IPS DF 6.9 (cell line): ENCODE measurements at regions not wholly inside any gene's neighbourhood (a gene's known extent, or its start where the extent isn't known, plus 50 kb on each side); places are given as distances from the start of the nearest gene placed in this dataset.

Source experiments
- DNase-seq: peaks from one replicate; pipeline ENCODE4 v3.0.0-alpha.2; 2013; ENCODE audit warnings: low read depth, low spot score
- H3K27ac ChIP-seq: one replicate; pipeline ENCODE4 v1.5.1; 2013; ENCODE audit warnings: low read length, control low read depth
- H3K27me3 ChIP-seq: 2 replicates; pipeline ENCODE4 v1.6.1; 2013; ENCODE audit warnings: mild to moderate bottlenecking, low read length; ENCODE audit not compliant: control insufficient read depth, insufficient read depth
- H3K36me3 ChIP-seq: 2 replicates; pipeline ENCODE4 v1.6.1; 2013; ENCODE audit warnings: low read length; ENCODE audit not compliant: control insufficient read depth, insufficient read depth
- H3K4me1 ChIP-seq: 2 replicates; pipeline ENCODE4 v1.6.1; 2013; ENCODE audit warnings: low read length; ENCODE audit not compliant: control insufficient read depth, insufficient read depth
- H3K4me3 ChIP-seq: 2 replicates; pipeline ENCODE4 v1.5.1; 2013; ENCODE audit warnings: mild to moderate bottlenecking, low read length
- H3K9me3 ChIP-seq: 2 replicates; pipeline ENCODE4 v1.6.1; 2013; ENCODE audit warnings: low read length, inconsistent platforms; ENCODE audit not compliant: control insufficient read depth, insufficient read depth
- WGBS: extraction: QIAGEN DNeasy Blood & Tissue Kit; methylation state at CpG from one replicate; pipeline ENCODE4 v1.1.7; 2013; ENCODE audit warnings: mixed read lengths, missing lambda C conversion rate; ENCODE audit not compliant: insufficient read length, insufficient coverage; 5-methylcytosine and 5-hydroxymethylcytosine counted together

DNA sequence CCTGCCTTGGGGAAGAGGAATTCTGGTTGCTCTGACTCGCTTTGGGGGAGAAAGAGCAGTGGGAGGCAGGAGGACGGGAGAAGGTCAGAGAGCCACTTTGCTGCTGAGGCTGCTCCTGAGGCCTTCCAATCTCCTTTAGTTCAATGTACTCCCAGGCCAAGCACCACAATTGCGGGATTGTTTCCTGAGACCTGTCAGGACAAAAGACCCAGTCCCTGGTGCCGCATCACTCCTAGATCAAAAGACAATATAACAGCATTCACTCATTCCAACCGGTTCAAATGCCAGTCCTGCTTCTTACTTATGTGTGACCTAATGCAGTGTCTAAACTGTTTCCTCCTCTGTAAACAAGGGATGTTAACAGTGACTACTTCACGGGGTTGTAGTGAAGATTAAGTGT lies 106.4 kb downstream of the TRIML1 start:
- no peak overlapping the region for H3K4me3 ChIP-seq
- no CpG with 5 or more reads among the region's 6 CpGs for WGBS
- H3K36me3 ChIP-seq: no peaks in the 10 kb centered on the region
- H3K4me1 ChIP-seq: no peaks in the 10 kb centered on the region; the same call in 1 of the 2 replicates
- no peaks in the 10 kb centered on the region for H3K9me3 ChIP-seq
- no peak overlapping the region for H3K27ac ChIP-seq
- H3K27me3 ChIP-seq: no peaks in the 10 kb centered on the region
- DNase-seq: no peak

DNA sequence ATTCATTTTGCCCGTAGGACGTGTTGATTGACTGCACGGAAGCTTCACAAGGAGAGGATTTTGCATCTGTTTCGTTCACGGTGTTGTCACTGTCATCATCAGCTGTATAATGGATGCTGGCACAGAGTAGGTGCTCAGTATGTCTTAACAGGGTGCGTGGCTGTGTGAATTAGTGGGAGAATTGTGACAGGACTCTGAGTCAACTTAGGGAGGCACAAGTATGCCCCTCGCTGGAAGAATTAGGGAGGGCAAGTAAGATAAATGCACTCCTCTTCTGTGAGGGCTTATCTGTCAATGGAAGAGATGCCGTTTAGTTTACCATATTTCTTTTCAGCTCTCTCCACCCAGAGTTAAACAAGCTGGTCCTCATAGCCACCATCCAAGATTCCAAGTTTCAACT lies 107.2 kb downstream of the TRIML1 start:
- WGBS: no CpG with 5 or more reads among the region's 8 CpGs

DNA sequence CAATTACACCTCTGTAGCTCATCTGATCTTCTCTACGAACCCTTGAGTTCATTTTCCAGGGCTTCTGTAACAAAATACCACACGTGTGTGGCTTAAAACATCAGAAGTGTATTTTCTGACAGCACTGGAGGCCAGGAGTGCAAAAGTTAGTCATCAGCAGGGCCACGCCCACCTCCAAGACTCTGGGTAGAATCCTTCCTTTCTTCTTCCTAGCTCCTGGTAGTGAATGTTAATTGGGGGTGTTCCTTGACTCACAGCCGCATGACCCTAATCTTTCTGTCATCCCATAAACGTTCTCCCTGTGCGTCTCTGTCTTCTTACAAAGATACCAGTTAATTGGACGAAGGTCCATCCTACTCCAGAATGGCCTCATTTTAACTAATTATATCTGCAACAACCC lies 115.0 kb downstream of the TRIML1 start:
- Histone ChIP-seq H3K36me3 (no peaks in the 10 kb centered on the region), H3K27me3 (no peaks in the 10 kb centered on the region), H3K27ac (no peak overlapping the region), H3K4me1 (no peaks in the 10 kb centered on the region), H3K9me3 (no peaks in the 10 kb centered on the region), H3K4me3 (no peak overlapping the region)
- no peak for DNase-seq
- no CpG with 5 or more reads among the region's 7 CpGs for WGBS

More for the DNA sequence above, 107.2 kb downstream of the TRIML1 start:
- no peaks in the 10 kb centered on the region; the same call in 1 of the 2 replicates for H3K4me1 ChIP-seq
- no peaks in the 10 kb centered on the region for H3K27me3 ChIP-seq
- H3K4me3 ChIP-seq: no peak overlapping the region
- no peak for DNase-seq
- no peaks in the 10 kb centered on the region for H3K9me3 ChIP-seq
- H3K36me3 ChIP-seq: no peaks in the 10 kb centered on the region
- H3K27ac ChIP-seq: no peak overlapping the region

DNA sequence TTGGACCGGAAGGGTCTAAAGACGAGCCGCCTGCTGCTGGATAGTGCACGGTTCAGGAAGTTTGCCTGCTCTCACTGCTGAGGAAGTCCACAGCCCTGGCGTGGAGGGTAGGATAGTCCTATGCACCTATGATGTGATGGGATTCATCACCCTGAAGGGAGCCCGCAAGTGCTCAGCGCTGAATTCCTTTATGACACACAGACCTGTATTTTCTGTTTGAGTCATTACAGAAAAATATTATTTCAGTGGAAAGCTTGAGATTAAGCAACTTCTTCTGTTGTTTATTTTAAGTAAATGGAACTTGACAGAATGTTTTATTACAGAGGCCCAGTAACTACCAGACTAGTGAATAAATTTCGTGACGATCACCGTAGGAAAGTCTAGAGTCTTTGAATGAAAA lies 123.2 kb downstream of the TRIML1 start:
- Histone ChIP-seq H3K9me3 (no peaks in the 10 kb centered on the region), H3K27me3 (no peaks in the 10 kb centered on the region), H3K36me3 (no peaks in the 10 kb centered on the region), H3K4me3 (no peak overlapping the region), H3K27ac (no peak overlapping the region), H3K4me1 (no peaks in the 10 kb centered on the region)
- WGBS: no CpG with 5 or more reads among the region's 10 CpGs
- no peak for DNase-seq

DNA sequence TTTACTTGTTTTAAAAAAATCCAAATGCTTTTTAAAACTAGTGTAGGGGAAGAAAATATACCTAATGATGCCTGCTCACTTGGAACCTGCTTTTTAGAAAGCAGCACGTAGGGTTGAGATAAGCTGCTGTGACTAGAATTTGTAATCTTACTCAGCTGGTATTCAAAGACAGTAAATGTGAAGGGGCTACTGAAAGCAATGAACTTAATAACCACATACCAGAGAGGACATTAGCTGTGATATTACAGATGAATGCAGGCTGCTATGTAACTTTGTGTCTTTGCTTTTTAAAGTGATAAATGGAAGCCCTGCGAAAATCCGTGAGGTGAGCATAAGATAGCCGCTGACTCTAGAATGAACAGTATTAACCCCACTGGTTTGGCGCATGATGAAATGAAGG lies 124.1 kb downstream of the TRIML1 start:
- Histone ChIP-seq H3K27ac (no peak overlapping the region), H3K4me3 (no peak overlapping the region)
- no CpG with 5 or more reads among the region's 5 CpGs for WGBS

DNA sequence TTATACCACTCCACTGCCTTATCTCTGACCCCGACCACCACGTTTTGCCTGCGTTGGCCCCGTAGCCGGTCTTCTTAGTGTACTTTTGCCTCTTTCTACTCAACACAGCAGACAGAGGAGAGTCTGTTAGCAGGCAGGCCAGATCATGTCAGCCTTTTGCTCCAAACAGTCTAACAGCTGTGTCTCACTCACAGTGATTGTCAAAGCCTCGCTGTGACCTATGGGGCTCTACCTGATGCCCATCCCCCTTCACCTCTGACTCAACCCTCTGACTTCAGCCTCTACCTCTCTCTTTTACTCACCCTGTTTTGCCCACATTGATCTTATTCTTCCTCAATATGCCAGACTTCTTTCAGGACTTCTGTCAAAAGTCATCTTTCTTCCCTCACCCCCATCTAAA lies 127.1 kb downstream of the TRIML1 start:
- H3K4me3 ChIP-seq: no peak overlapping the region
- no peaks in the 10 kb centered on the region for H3K36me3 ChIP-seq
- H3K9me3 ChIP-seq: no peaks in the 10 kb centered on the region
- no peaks in the 10 kb centered on the region for H3K4me1 ChIP-seq
- H3K27me3 ChIP-seq: no peaks in the 10 kb centered on the region
- no peak for DNase-seq
- WGBS: no CpG with 5 or more reads among the region's 6 CpGs
- H3K27ac ChIP-seq: no peak overlapping the region

More for the DNA sequence above, 124.1 kb downstream of the TRIML1 start:
- no peak for DNase-seq
- no peaks in the 10 kb centered on the region for H3K4me1 ChIP-seq
- H3K27me3 ChIP-seq: no peaks in the 10 kb centered on the region
- no peaks in the 10 kb centered on the region for H3K9me3 ChIP-seq
- H3K36me3 ChIP-seq: no peaks in the 10 kb centered on the region

DNA sequence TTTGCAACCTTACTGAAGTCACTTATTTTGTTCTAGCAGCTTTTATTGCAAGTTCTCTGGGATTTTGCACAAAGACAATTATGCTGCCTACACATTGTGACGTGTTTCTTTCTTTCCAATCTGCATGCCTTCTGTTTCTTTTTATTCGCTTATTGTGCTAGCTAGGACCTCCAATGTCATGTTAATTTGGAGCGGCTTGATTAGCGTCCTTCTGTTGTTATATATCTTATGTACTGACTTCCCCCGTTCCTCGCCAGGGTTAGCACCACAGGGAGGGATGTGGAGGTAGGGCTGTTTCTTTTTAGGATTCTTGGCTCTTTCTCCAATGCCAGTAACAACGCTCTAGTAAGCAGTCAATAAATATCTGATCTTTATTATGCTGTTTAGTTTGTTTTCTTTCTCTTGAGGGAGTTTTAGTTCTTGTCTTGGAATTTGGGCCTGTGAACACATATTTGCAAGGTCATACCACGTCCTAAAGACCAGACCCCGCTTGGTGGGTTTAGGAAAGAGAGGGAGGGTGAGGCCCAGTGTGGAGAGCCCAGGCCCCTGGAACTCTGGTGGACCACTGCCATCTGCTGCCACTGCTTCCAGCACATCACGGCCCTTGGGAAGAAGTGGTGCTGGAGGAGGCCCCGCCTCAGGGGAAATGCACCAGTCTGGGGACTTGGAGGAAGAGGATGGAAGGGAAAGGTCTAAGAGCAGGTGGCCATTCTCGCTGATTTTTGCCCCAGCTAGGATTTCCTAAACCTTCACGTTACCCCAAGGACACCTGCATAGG lies 129.1 kb downstream of the TRIML1 start:
- DNase-seq: no peak
- no peak overlapping the region for H3K4me3 ChIP-seq
- WGBS: no CpG with 5 or more reads among the region's 13 CpGs
- H3K27ac ChIP-seq: no peak overlapping the region
- no peaks in the 10 kb centered on the region for H3K36me3 ChIP-seq
- H3K4me1 ChIP-seq: no peaks in the 10 kb centered on the region
- no peaks in the 10 kb centered on the region for H3K27me3 ChIP-seq
- no peaks in the 10 kb centered on the region for H3K9me3 ChIP-seq

DNA sequence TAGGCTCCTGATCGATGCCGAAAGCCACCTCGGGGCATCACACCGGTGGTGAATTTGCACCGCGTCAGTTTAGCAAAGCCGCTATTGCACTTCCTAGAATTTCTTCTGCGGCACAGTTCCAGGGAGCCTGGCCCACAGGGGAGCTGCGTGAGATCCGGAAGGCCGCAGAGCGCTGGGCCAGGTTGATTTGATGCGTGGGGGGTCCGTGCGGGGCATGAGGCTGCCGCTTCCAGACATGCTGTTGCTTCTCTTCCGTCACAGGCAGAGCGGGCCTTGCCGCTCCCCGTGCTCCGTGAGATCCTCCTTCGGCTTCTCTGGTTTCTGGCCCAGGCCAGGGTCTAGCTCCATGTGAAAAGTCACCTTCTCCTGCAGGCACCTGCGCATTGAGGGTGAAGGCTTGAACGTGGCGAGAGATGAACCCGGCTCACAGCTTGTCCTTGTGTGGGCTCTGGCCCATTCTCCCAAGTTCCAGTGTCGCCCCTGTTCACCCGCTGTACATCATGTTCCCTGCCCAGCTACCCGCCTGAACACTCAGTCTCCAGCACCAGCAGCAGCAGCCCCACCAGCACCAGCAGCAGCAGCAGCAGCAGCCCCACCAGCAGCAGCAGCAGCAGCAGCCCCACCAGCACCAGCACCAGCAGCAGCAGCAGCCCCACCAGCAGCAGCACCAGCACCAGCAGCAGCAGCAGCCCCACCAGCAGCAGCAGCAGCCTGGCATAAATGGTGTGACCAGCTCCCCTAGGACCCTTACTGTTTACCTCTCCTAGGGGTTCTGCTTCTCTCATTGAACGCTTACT lies 131.2 kb downstream of the TRIML1 start:
- no peak for DNase-seq
- Histone ChIP-seq H3K4me1 (no peaks in the 10 kb centered on the region), H3K27me3 (no peaks in the 10 kb centered on the region), H3K36me3 (no peaks in the 10 kb centered on the region), H3K9me3 (no peaks in the 10 kb centered on the region), H3K4me3 (no peak overlapping the region), H3K27ac (no peak overlapping the region)
- no CpG with 5 or more reads among the region's 30 CpGs for WGBS

DNA sequence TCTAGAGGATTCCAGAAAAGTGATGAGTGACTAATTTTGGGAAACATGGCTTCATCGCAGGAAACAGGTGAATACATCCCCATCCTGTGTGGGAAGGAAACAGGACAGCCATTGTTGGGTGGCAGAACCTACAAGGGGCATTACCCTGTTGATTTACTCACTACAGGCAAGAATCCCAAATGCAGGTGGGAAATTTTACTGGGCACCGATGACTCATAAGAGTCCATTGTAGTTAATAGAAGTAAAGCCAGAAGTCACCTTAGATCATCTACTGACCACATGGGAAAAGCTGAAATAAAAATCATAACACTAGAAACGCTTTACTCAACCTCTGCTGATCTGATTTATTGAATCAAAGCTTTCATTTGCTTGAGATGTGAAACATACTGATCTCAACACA lies 136.4 kb downstream of the TRIML1 start:
- DNase-seq: no peak
- WGBS: no CpG with 5 or more reads among the region's 3 CpGs
- H3K27me3 ChIP-seq: no peaks in the 10 kb centered on the region
- no peaks in the 10 kb centered on the region for H3K4me1 ChIP-seq
- H3K27ac ChIP-seq: no peak overlapping the region
- no peak overlapping the region for H3K4me3 ChIP-seq
- H3K9me3 ChIP-seq: no peaks in the 10 kb centered on the region
- no peaks in the 10 kb centered on the region for H3K36me3 ChIP-seq

DNA sequence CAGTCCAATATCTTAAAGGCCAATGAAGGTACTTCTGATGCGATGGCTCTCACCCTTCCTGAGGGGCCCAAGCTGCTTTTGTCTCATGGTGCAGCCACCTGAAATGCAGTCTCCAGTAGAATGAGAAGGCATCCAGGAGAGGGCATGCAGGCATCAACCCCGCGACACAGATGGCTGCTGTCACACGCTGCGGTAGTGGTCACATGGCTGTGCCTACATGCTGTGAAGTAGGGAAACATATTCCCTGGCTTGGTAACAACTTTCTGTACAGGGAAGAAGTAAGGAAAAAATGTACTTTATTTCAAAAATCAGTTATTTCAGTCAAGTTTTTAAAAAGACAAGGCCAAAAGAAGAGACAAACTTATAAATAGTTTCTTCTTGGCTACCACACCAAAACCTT lies 139.9 kb downstream of the TRIML1 start:
- Histone ChIP-seq H3K27me3 (no peaks in the 10 kb centered on the region), H3K27ac (no peak overlapping the region), H3K9me3 (no peaks in the 10 kb centered on the region), H3K4me1 (no peaks in the 10 kb centered on the region), H3K36me3 (no peaks in the 10 kb centered on the region), H3K4me3 (no peak overlapping the region)
- no CpG with 5 or more reads among the region's 5 CpGs for WGBS
- no peak for DNase-seq
